Left renal pelvis (tissue), 4 donors: ENCODE measurements at regions not wholly inside any gene's neighbourhood (a gene's known extent, or its start where the extent isn't known, plus 50 kb on each side); places are given as distances from the start of the nearest gene placed in this dataset.
"Not testable (repeated sequence)": the region's sequence is repeated elsewhere in the genome, so short reads cannot be mapped to it uniquely, and the experiment has no call there.

Source experiments
- DNase-seq, 4 donors: peaks; one replicate each; pipeline ENCODE4 v3.0.0-alpha.2; 2013; ENCODE audit warnings: low read depth in 4 of 4, low spot score in 3 of 4

DNA sequence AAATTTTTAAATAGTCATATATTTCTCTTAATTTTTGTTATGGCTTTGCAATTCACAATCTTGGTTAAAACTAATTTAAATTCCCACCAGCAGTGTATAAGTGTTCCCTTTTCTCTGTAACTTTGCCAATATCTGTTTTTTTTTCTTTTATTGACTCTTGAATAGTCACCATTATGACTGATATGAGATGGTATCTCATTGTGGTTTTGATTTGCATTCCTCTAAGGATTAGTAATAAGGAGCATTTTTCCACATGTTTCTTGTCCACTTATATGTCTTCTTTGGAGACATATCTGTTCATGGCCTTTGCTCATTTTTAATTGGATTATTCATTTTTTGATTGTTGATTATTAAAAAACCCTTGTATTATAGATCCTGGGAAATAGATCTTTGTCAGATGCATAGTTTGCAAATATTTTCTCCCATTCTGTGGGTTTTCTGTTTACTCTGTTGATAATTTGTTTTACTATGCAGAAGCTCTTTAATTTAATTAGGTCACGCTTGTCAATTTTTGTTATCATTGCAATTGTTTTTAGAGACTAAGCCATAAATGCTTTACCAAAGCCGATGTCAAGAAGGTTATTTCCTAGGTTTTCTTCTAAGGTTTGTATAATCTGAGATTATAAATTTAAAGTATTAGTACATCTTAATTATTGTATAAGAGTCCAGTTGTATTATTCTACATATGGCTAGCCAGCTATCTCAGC, 610.9 kb downstream of the CHSY3 start:
- no peak for DNase-seq

DNA sequence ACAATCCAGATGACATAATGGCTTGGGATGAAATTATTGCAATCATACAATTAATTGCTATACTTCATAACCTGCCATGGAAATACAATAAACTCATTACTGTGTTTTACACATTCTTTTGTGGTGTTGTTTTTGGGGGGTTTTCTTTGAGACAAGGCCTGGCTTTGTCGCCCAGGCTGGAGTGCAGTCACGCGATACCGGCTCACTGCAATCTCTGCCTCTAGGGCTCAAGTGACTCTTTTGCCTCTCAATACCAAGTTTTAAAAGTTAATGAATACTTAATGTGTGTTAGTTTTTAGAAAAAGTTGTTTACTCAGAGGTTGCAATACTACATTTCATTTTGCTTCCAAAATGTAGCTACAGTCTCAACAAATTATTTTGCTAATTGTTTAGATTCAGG, 598.4 kb downstream of the CHSY3 start:
- DNase-seq = no peak

DNA sequence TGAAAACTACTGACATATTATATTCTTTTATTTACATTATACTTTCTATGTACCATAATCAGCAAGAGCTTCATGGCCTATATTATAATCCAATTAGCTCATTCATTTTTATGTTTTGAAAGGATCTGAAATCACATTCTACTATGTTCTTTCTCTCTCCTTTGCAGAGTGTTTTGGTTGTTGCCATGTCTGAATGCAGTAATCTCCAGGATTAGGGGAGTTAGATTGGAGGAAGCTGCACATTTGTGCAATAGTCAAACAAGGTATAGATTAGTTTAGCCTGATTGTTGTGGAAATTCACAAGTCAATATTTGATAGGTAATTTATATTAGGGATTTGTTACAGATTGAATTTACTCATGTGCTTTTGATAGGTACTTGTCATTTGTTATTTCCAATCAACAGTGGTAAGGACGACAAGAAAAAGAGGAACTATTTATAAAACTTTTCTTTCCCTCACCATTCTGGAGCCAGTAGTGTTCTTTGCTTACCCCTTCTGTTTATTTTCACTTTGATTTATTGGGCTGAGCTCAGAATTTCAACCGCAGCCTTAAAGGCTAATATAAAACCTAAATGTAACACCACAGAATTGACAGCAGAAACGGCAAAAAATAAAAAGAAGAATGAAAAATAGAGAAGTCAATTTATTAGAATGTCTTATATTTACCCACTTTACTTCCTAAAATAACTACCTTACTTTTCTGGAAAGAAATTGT, 597.0 kb downstream of the CHSY3 start:
- no peak for DNase-seq

DNA sequence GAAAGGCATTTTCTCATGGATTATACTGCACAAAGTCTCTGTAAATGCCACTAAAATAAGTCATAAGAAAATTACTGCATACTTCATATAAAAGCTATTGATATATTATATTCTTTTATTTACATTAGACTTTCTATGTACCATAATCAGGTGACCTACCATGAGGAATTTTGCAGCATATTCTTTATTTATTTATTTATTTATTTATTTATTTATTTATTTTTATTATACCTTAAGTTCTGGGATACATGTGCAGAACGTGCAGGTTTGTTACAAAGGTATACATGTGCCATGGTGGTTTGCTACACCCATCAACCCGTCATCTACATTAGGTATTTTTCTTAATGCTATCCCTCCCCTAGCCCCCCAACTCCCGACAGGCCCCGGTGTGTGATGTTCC, 596.2 kb downstream of the CHSY3 start:
- DNase-seq = not testable (repeated sequence)

DNA sequence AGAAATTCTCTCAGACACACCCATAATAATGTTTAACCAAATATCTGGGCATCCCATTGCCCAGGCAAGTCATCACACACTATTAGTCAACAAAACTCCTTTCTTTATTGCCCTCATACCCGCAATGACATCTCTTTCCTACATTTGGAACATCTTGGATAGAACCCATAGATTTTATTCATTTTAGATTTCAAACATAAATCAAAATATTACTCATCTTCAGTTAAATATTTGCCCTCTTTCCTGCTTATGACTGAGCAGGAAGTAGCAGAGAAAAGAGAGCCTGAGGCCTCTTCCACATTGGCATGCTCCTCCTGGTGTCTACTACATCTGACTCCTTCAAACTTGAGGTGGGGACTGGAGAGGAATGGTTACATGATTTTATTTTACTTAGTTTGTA, 592.0 kb downstream of the CHSY3 start:
- no peak for DNase-seq

DNA sequence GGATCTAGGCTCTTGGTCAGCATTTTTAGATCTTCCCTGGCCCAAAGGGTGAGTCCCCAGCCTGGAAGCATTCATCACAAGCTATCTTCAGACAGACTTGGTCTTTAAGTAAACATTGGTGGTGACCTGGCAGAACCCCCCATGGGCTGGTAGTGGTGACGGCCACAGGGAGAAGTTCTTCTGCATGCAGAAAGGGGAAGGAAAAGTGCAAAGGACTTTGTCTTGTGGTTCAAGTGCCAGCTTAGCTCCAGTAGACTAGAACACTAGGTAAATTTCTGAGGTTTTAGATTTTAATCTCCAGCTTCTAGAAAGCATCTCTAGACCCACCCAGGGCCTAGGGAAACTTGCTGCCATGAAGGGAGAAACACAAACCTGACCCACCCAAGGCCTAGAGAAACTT, 584.0 kb downstream of the CHSY3 start:
- no peak for DNase-seq

DNA sequence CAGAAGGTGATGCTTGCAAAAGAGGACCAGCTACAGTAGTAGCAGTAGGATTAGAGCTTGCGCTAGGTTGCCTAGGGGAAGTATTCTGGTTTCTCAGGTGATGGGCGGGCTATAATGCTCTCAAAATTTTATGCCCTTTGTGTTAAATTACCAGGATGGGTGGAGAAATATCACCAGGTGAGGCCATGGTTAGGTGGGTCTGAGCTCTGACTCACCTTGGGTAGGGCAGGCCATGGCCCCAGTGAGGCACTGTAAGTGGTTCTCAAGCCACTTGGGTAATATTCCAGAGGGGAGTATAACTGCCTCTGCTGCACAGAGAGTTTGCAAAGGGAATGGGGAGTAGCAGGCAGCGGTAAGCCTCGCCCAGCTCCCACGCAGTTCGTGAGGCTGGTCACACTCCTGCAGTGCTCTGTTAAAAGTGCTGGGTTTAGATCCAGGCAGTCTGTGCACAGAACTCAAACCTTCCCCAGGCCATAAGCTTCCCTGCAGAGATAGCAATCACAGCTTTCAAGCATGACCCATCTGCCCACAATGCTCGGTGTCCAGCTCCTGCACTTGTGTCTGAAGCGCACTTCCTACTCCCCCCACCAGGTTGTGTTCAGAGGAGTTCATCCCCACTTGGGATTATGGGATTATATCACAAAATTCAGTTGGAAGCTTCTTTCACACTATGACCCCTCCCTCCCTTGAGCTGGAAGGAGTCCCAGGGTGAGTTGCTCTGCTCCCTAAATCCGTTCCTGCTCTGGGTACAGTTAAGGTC, 575.0 kb downstream of the CHSY3 start:
- no peak for DNase-seq

DNA sequence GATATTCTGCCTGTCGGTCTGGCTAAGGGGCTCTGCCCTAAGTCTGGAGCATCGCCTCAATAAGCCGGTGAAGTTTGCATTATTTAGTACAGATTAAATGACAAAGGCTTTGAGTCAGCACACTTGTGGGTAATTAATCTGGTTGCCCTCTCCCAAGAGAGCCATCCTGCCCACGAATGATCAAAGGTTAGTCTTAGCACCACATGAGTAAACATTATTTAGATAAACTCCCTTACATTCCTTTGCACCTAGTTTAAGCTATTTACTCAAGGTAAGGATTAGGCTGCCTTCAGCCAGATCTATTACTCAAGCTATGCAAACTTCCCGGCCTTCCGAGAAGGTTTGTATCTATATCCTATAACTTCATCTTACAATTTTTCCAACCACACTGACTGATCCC, 572.1 kb downstream of the CHSY3 start:
- DNase-seq = no peak

DNA sequence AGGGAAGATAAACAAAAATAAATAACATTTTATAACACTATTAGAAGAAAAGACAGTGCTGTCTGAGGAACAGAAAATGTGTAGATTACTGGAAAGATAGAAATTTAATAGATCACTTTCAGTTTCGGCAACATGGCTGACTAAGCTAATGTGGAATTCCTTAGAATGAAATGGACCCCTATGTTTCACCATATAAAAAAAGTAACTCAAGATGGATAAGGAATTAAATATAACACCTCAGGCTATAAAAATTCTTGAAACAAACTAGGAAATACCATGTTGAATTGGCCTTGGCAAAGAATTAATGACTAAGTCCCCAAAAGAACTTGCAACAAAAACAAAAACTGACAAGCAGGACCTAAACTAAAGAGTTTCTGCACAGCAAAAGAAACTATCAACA, 558.3 kb downstream of the CHSY3 start:
- DNase-seq = no peak

DNA sequence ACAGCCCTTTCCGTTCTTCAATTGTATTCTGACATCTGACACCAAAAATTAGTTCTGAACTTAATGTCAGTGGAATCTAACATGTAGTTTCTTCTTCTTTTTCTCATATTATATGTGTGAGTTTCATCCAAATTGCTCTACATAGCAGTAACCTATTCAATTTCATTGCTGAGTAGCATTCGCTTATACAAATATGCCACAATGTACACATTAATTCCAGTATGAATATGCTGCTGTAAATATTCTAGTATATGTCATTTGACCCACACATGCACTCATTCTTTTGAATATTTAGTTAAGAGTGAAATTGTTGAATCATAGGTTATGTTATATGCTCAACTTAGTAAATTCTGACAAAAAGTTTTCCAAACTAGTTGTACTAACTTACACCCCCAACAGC, 550.9 kb downstream of the CHSY3 start:
- no peak for DNase-seq

DNA sequence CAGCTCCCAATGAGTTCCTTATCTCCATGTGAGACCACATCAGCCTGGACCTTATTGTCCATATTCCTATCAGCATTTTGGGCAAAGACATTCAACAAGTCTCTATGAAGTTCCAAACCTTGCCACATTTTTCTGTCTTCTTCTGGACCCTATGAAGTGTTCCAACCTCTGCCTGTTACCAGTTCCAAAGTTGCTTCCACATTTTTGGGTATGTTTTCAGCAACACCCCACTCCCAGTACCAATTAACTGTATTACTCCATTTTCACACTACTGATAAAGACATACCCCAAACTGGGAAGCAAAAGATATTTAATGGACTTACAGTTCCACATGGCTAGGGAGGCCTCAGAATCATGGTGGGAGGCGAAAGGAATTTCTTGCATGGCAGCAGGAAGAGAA, 548.5 kb downstream of the CHSY3 start:
- no peak for DNase-seq

DNA sequence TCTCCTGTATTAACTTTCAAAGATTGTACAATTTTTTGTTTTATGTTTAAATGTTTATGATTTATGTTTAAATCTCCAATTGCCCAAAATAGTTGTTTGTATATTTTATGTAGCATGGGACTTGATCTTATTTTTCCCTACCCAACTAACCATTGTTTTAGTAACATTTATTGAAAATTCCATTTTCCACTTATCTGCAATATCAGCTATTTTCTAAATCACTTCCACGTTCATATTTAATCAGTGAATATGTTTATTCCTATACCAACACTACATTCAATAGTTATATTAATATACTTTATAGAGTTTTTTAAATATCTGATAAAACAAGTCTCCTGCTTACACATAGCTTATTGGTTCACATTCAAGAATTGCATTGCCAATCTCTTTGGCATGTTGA, 532.2 kb downstream of the CHSY3 start:
- DNase-seq = no peak

DNA sequence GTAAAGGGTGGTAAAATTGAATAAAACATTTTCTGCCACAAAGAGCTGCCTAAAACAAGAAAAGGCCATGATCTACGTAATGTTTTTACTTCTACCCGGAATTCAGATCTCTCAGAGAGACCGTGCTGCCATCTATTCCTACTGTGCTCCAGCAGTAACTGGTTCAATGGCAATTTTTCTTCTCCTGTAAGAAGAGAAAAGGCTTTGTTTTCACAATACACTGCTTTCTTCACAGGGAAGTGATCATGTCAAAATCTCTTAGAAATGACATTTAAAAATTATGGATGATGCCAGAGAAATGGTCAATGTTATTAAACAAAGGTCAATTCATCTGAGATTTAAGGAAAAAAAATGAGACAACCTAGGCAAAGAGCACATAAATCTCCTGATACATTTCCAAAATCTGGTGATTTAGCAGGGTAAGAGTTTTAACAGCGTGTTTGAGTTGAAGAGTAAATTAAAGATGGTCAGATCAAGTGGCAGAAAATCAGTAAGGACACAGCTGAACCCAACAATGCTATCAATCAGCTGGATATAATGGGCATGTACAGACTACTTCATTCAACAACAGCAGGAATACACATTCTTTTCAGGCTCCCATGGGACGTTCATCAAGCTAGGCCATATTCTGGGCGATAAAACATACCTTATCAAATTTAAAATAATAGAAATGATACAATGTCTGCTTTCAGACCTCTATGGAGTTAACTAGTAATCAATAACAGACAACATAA, 523.1 kb downstream of the CHSY3 start:
- DNase-seq = no peak

DNA sequence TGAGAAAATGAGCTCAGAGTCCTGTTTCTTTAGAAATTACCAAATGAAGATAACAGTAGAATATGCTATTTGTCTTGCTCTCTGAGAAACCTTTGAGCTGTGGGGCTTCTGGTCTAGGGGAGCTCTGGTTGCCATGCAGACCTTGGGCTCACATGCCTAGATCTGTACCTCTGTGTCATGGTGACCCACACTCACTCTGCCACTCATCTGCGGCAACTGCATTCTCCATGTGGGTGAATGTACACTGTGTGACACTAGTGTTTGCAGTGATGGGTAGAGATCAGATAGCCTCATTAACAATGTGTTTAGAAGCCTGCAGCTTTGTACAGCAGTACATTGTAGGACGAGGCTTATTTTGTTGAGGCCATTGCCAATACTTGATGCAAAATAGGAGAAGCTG, 521.2 kb downstream of the CHSY3 start:
- no peak for DNase-seq

DNA sequence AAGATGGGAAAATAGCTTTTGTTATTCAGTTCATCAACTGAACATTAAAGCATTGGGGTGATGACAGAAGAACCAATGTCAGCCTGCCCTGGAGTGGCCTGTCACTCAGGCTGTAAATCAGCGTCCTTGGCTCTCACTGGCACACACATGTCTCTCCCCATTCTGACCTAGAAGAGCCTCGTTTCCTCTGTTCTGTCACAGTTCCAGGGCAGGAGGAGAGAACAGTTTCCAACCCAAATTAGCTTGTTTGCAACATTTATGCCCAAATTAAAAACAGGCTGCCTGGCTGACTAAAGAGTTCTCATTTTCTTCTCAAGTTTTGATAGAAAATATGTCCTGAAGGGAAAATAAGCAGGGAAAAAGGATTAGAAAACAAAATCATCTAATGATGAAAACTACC, 520.1 kb downstream of the CHSY3 start:
- DNase-seq = no peak

DNA sequence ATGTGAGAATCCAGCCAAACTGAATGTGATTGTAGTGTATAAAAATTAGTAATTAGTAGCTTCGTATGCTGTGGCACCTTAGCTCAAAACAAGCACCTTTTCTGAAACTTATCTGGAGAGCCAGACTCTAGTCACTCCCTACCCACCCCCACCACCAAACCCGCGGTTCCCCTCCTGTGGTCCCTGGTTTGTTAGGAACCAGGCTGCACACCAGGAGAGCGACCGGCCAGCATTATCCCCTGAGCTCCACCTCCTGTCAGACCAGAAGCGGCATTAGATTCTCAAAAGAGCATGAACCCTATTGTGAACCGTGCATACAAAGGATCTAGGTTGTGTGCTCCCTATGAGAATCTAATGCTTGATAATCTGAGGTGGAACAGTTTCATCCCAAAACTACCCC, 498.6 kb downstream of the CHSY3 start:
- no peak for DNase-seq

DNA sequence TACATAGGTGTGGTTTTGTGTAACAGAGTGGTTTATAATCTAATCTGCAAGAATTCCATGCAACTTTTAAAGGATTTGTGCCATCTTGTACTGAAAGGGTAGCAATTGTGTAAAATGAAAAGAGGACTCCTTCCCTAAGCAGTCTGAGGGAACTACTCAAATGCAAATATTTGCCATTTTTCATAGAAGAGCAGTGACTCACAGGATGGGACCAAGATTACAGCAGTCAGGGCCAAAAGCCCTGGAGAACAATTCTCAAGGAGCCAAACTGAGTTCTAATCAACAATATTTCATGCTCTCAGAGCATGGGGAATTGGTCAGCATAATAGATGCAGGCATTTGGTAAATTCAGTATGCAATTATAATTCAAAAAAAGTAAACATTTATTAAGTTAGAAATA, 495.8 kb downstream of the CHSY3 start:
- DNase-seq = no peak

DNA sequence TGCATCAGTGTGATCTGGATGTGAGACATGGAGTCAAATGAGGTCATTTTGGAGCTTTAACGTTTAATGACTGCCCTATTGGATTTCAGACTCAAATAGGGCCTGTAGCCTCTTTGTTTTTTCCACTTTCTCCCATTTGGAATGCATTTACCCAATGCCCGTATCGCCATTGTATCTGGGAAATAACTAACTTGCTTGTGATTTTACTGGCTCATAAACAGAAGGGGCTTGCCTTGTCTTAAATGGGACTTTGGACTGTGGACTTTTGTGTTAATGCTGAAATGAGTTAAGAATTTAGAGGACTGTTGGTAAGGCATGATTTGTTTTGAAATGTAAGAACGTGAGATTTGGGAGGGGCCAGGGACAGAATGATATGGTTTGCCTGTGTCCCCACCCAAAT, 494.6 kb downstream of the CHSY3 start:
- no peak for DNase-seq

DNA sequence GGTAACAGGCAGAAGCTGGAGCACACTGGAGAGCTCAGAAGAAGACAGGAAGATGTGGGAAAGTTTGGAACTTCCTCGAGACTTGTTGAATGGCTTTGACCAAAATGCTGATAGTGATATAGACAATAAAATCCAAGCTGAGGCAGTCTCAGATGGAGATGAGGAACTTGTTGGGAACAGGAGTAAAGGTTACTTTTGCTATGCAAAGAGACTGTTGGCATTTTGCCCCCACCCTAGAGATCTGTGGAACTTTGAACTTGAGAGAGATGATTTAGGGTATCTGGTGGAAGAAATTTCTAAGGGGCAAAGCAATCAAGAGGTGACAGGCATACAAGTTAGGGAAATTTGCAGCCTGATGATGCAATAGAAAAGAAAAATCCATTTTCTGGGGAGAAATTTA, 493.5 kb downstream of the CHSY3 start:
- DNase-seq = not testable (repeated sequence)

DNA sequence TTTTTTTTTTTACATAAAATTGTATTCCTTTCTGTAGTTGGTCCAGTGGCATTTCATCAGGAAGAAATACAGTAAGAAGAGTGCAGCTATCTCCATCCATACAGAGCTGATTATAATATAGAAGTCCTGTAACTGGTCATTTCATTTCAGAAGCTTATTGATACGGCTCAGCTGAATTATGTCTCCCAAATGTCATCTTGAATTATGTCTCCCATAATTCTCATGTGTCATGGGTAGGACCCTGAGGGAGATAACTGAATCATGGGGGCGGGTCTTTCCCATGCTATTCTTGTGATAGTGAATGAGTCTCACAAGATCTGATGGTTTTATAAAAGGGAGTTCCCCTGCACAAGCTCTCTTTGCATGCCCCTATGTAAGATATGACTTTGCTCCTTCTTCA, 492.9 kb downstream of the CHSY3 start:
- no peak for DNase-seq

DNA sequence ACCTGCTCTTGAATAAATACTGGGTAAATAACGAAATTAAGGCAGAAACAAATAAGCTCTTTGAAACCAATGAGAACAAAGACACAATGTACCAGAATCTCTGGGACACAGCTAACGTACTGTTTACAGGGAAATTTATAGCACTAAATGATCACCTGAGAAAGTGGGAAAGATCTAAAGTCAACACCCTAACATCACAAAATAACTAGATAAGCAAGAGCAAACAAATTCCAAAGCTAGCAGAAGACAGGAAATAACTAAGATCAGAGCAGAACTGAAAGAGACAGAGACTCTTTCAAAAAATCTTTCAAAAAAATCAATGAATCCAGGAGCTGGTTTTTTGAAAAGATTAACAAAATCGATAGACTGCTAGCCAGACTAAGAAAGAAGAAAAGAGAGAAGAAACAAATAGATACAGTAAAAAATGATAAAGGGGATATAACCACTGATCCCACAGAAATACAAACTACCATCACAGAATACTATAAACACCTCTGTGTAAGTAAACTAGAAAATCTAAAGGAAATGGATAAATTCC, 487.5 kb downstream of the CHSY3 start:
- not testable (repeated sequence) for DNase-seq
